BLaER1 (cell line): ENCODE measurements at regions not wholly inside any gene's neighbourhood (a gene's known extent, or its start where the extent isn't known, plus 50 kb on each side); places are given as distances from the start of the nearest gene placed in this dataset.
"Not testable (repeated sequence)": the region's sequence is repeated elsewhere in the genome, so short reads cannot be mapped to it uniquely, and the experiment has no call there.

Source experiments
- H3K27ac ChIP-seq: shearing (Covaris generic); formaldehyde crosslinking; 2 replicates; pipeline ENCODE4 v1.8.1; 2022
- H3K27me3 ChIP-seq: shearing (Covaris generic); formaldehyde crosslinking; 2 replicates; pipeline ENCODE4 v1.8.1; 2022
- H3K36me3 ChIP-seq: shearing (Covaris generic); formaldehyde crosslinking; 2 replicates; pipeline ENCODE4 v1.8.1; 2022
- H3K4me1 ChIP-seq: shearing (Covaris generic); formaldehyde crosslinking; 2 replicates; pipeline ENCODE4 v1.8.1; 2022
- H3K4me2 ChIP-seq: shearing (Covaris generic); formaldehyde crosslinking; 2 replicates; pipeline ENCODE4 v1.8.1; 2022
- H3K4me3 ChIP-seq: shearing (Covaris generic); formaldehyde crosslinking; 2 replicates; pipeline ENCODE4 v1.8.1; 2022
- H3K9ac ChIP-seq: shearing (Covaris generic); formaldehyde crosslinking; 2 replicates; pipeline ENCODE4 v1.8.1; 2022
- H3K9me3 ChIP-seq: shearing (Covaris generic); formaldehyde crosslinking; 2 replicates; pipeline ENCODE4 v1.8.1; 2022
- H4K20me1 ChIP-seq: shearing (Covaris generic); formaldehyde crosslinking; 2 replicates; pipeline ENCODE4 v1.8.1; 2022
- Cebpa-rat ChIP-seq: shearing (Covaris generic); IDR thresholded peaks from 2 replicates; pipeline ENCODE4 v1.8.1; 2022

- Histone ChIP-seq H3K4me1 (peaks cover 5% of the 10 kb centered on the region), H3K36me3 (no peaks in the 10 kb centered on the region), H3K9me3 (no peaks in the 10 kb centered on the region), H3K27me3 (no peaks in the 10 kb centered on the region), H4K20me1 (no peaks in the 10 kb centered on the region), H3K4me2 (no peak overlapping the region), H3K4me3 (no peak overlapping the region), H3K27ac (no peak overlapping the region), H3K9ac (no peak overlapping the region)
- no peak for TF ChIP-seq Cebpa-rat
These were observed 97.7 kb upstream of the PTPN13 start for GRCh38 chr4:86496094-86497080.

GRCh38 chr4:86497131-86497530 lies 97.0 kb upstream of the PTPN13 start:
- Histone ChIP-seq H3K4me2 (no peak overlapping the region), H3K9ac (no peak overlapping the region; the same call in 1 of the 2 replicates), H3K36me3 (no peaks in the 10 kb centered on the region), H3K9me3 (no peaks in the 10 kb centered on the region), H3K4me1 (peaks cover 5% of the 10 kb centered on the region), H3K4me3 (no peak overlapping the region), H3K27me3 (no peaks in the 10 kb centered on the region), H4K20me1 (no peaks in the 10 kb centered on the region), H3K27ac (no peak overlapping the region)
- no peak for TF ChIP-seq Cebpa-rat

- Histone ChIP-seq H3K9me3 (no peaks in the 10 kb centered on the region), H3K36me3 (no peaks in the 10 kb centered on the region), H4K20me1 (no peaks in the 10 kb centered on the region), H3K9ac (no peak overlapping the region), H3K27ac (no peak overlapping the region), H3K4me3 (no peak overlapping the region), H3K4me2 (no peak overlapping the region), H3K4me1 (peaks cover 5% of the 10 kb centered on the region), H3K27me3 (no peaks in the 10 kb centered on the region)
- TF ChIP-seq Cebpa-rat, result no peak
These were observed 95.9 kb upstream of the PTPN13 start for GRCh38 chr4:86497980-86498862.

DNA sequence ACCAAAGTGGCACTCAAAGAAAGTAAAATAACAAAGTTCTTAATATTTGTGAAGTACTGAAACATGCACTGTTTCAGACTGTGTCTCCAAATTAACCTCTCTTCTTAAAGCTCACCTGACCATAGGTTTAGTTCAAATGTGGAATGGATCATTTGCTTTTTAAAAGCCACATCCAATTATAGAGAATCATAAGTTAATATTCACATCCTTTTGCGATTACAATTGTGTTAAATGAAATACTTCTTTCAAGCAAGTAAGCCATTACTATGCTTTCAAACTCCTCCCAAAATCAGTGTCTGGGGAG lies 95.3 kb upstream of the PTPN13 start:
- no peak overlapping the region for H3K4me2 ChIP-seq
- TF ChIP-seq Cebpa-rat, result no peak
- H3K9me3 ChIP-seq, result no peaks in the 10 kb centered on the region
- no peaks in the 10 kb centered on the region for H3K36me3 ChIP-seq
- H3K9ac ChIP-seq, result no peak overlapping the region
- no peaks in the 10 kb centered on the region for H3K27me3 ChIP-seq
- no peaks in the 10 kb centered on the region for H4K20me1 ChIP-seq
- H3K27ac ChIP-seq, result no peak overlapping the region
- H3K4me1 ChIP-seq, result peaks cover 1% of the 10 kb centered on the region
- no peak overlapping the region for H3K4me3 ChIP-seq

DNA sequence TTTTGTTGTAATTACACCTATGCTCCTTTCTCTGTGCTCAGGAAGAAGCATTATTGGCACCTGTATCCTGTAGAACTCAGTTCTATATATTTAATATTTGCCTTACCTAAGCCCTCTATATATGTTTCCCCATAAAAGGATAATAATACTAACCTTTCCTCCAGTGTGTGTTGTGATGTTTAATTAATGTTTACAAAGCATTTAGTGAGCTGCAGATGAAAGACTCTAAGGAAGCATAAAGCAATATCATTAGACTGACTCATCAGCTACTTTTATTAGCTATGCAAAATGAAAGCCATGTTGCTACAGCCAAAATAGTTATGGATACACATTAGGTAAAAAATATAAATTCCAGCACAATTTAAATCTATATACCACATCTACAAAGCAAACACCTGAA lies 93.6 kb upstream of the PTPN13 start:
- H3K4me2 ChIP-seq, result no peak overlapping the region

DNA sequence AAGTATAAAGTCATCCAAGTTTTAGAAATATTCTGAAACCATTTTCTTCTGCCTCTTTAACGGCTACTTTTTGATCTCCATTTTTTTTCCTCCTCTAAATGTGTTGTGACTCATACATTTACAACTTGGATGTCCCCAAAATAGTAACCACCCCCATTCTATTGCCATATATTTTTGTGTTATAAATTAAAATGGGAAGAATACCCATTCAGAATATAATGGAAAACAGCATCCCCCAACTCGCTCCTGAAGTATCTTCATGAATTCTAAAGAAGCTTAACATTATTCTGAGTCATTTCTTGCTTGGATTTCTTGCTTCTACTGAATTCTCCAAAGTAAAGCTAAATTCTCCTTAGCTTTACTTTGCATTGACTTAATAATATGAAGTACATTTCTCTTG lies 92.0 kb upstream of the PTPN13 start:
- H3K4me2 ChIP-seq, result no peak overlapping the region

More for the DNA sequence above, 93.6 kb upstream of the PTPN13 start:
- Histone ChIP-seq H3K9me3 (no peaks in the 10 kb centered on the region), H3K4me1 (no peaks in the 10 kb centered on the region), H3K36me3 (no peaks in the 10 kb centered on the region), H4K20me1 (no peaks in the 10 kb centered on the region), H3K9ac (no peak overlapping the region), H3K4me3 (no peak overlapping the region), H3K27ac (no peak overlapping the region), H3K27me3 (no peaks in the 10 kb centered on the region)
- TF ChIP-seq Cebpa-rat, result no peak

GRCh38 chr4:86506591-86506990 lies 87.5 kb upstream of the PTPN13 start:
- H3K9ac ChIP-seq, result no peak overlapping the region
- no peaks in the 10 kb centered on the region for H4K20me1 ChIP-seq
- TF ChIP-seq Cebpa-rat, result no peak
- H3K36me3 ChIP-seq, result no peaks in the 10 kb centered on the region
- H3K4me2 ChIP-seq, result peak overlapping the region; percentile 36; the same call in 1 of the 2 replicates
- H3K4me1 ChIP-seq, result peaks cover 19% of the 10 kb centered on the region
- no peaks in the 10 kb centered on the region for H3K27me3 ChIP-seq
- no peak overlapping the region for H3K27ac ChIP-seq
- no peak overlapping the region for H3K4me3 ChIP-seq
- H3K9me3 ChIP-seq, result no peaks in the 10 kb centered on the region

More for the DNA sequence above, 92.0 kb upstream of the PTPN13 start:
- no peaks in the 10 kb centered on the region for H3K27me3 ChIP-seq
- H3K9me3 ChIP-seq, result no peaks in the 10 kb centered on the region
- no peak overlapping the region for H3K4me3 ChIP-seq
- peaks cover 7% of the 10 kb centered on the region for H3K4me1 ChIP-seq
- H4K20me1 ChIP-seq, result no peaks in the 10 kb centered on the region
- H3K27ac ChIP-seq, result no peak overlapping the region
- no peaks in the 10 kb centered on the region for H3K36me3 ChIP-seq
- no peak overlapping the region for H3K9ac ChIP-seq
- TF ChIP-seq Cebpa-rat, result no peak

DNA sequence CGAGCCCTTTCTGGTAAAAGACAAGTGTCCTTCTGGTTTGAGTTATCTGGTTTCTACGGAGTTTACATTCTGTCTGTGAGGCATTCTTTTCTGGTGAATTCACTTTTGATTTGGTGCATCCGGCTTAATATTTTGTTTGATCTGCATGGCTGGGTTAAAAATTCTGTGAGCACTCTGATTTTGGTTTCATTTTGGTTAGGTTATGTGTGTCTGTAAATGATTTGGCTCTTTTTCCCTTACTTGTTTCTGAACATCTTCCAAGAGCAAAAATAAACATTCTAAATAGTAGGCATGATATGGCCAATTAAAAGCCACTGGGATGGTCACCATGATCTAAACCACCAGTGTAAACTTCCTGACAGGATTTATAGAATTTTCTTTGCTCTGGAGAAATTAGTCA lies 85.7 kb upstream of the PTPN13 start:
- H3K9me3 ChIP-seq, result no peaks in the 10 kb centered on the region
- TF ChIP-seq Cebpa-rat, result no peak
- no peak overlapping the region for H3K4me3 ChIP-seq
- H3K4me1 ChIP-seq, result peaks cover 19% of the 10 kb centered on the region
- H3K27me3 ChIP-seq, result no peaks in the 10 kb centered on the region
- no peaks in the 10 kb centered on the region for H3K36me3 ChIP-seq
- peak overlapping the region; percentile 23; the same call in 1 of the 2 replicates for H3K4me2 ChIP-seq
- no peak overlapping the region for H3K27ac ChIP-seq
- no peak overlapping the region for H3K9ac ChIP-seq
- H4K20me1 ChIP-seq, result no peaks in the 10 kb centered on the region

DNA sequence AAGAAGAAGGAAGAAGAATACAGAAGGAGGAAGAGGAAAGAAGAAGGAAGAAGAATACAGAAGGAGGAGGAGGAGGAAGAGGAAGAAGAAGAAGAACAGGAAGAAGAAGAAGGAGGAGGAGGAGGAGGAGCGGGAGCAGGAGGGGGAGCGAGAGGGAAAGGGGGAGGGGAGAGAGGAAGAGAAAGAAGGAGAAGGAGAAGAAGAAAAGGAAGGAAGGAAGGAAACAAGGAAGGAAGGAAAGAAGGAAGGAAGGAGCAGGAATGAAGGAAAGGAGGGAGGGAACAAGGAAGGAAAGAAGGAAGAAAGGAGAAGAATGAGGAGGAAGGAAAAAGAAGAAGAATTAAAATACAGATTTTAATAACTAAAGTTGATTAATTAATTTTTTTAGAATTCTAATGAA lies 82.5 kb upstream of the PTPN13 start:
- H3K4me2 ChIP-seq, result no peak overlapping the region
- H3K9ac ChIP-seq, result no peak overlapping the region
- H3K9me3 ChIP-seq, result no peaks in the 10 kb centered on the region
- no peak overlapping the region for H3K27ac ChIP-seq
- no peaks in the 10 kb centered on the region for H3K36me3 ChIP-seq
- no peak for TF ChIP-seq Cebpa-rat
- H3K4me3 ChIP-seq, result no peak overlapping the region
- peaks cover 14% of the 10 kb centered on the region for H3K4me1 ChIP-seq
- H4K20me1 ChIP-seq, result no peaks in the 10 kb centered on the region
- H3K27me3 ChIP-seq, result no peaks in the 10 kb centered on the region

GRCh38 chr4:86512631-86513030 lies 81.5 kb upstream of the PTPN13 start:
- Histone ChIP-seq H3K9ac (no peak overlapping the region), H3K9me3 (no peaks in the 10 kb centered on the region), H3K4me1 (peaks cover 11% of the 10 kb centered on the region; the same call in 1 of the 2 replicates), H3K27ac (no peak overlapping the region), H3K27me3 (no peaks in the 10 kb centered on the region), H3K4me2 (no peak overlapping the region), H4K20me1 (no peaks in the 10 kb centered on the region), H3K36me3 (no peaks in the 10 kb centered on the region), H3K4me3 (no peak overlapping the region)
- no peak for TF ChIP-seq Cebpa-rat

DNA sequence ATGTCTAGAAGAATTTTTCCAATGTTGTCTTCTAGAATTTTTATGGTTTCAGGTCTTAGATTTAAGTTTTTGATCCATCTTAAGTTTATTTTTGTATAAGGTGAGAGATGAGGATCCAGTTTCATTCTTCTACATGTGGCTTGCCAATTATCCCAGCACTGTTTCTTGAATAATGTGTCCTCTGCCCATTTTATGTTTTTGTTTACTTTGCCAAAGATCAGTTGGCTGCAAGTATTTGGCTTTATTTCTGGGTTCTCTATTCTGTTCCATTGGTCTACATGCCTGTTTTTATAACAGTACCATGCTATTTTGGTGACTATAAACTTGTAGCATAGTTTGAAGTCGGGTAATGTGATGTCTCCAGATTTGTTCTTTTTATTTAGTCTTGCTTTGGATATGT lies 78.2 kb upstream of the PTPN13 start:
- H3K4me3 ChIP-seq, H3K36me3 ChIP-seq, H3K27me3 ChIP-seq, H3K4me2 ChIP-seq, H3K27ac ChIP-seq, H3K9ac ChIP-seq, H4K20me1 ChIP-seq, H3K4me1 ChIP-seq: not testable (repeated sequence)
- H3K9me3 ChIP-seq, result peaks cover 25% of the 10 kb centered on the region
